WTC11 (cell line): ENCODE measurements at regions not wholly inside any gene's neighbourhood (a gene's known extent, or its start where the extent isn't known, plus 50 kb on each side); places are given as distances from the start of the nearest gene placed in this dataset.
A peak's percentile ranks its signal among the peaks of the same experiment; 100 is the strongest.

ENCODE experiments used
- ATAC-seq: fragments of 200-7000 bp; cut with Tn5 transposase; 2 replicates; pipeline ENCODE4 v1.10.0; 2021; ENCODE audit warnings: mild to moderate bottlenecking, moderate library complexity
- CTCF ChIA-PET: fragments of 300-600 bp; sonication (Branson Sonifier 250); formaldehyde crosslinking; loops from one replicate; lab custom pipeline; 2021; ENCODE audit warnings: antibody characterized with exemption; lab: Charles Lee
- POLR2A ChIA-PET: fragments of 350-600 bp; sonication (Branson Sonifier 250); formaldehyde crosslinking; loops from one replicate; lab custom pipeline; 2021; ENCODE audit warnings: antibody characterized with exemption; lab: Charles Lee
- DNase-seq: peaks from one replicate; pipeline ENCODE4 v3.0.0; 2021; ENCODE audit warnings: low spot score
- H3K27ac Mint-ChIP-seq: 2 replicates; pipeline ENCODE4 v1.8.0; 2021; ENCODE audit warnings: mixed read lengths
- H3K27me3 Mint-ChIP-seq: 2 replicates; pipeline ENCODE4 v1.8.0; 2021; ENCODE audit warnings: low read depth, mild to moderate bottlenecking, moderate library complexity, mixed read lengths
- H3K36me3 Mint-ChIP-seq: 2 replicates; pipeline ENCODE4 v1.8.0; 2021; ENCODE audit warnings: mixed read lengths
- H3K4me1 Mint-ChIP-seq: 2 replicates; pipeline ENCODE4 v1.8.0; 2022; ENCODE audit warnings: mixed read lengths
- H3K4me3 Mint-ChIP-seq: 2 replicates; pipeline ENCODE4 v1.8.0; 2021; ENCODE audit warnings: mild to moderate bottlenecking, moderate library complexity, mixed read lengths
- H3K9me3 Mint-ChIP-seq: 2 replicates; pipeline ENCODE4 v1.8.0; 2021; ENCODE audit warnings: mixed read lengths
- AR ChIP-seq: fragments of 250-450 bp; sonication (Bioruptor Pico); IDR thresholded peaks from 2 replicates; pipeline ENCODE4 v1.9.0; 2021; ENCODE audit warnings: mild to moderate bottlenecking
- GTF2I ChIP-seq: fragments of 250-450 bp; sonication (Bioruptor Pico); conservative IDR thresholded peaks from 2 replicates; pipeline ENCODE4 v1.4.0; 2021; ENCODE audit warnings: mild to moderate bottlenecking
- NFYB ChIP-seq: sonication (generic); formaldehyde crosslinking; conservative IDR thresholded peaks from 2 replicates; pipeline ENCODE4 v1.8.0; 2022; ENCODE audit warnings: low read depth, missing genetic modification reagents
- PRDM15 ChIP-seq: sonication (generic); formaldehyde crosslinking; IDR thresholded peaks from 2 replicates; pipeline ENCODE4 v1.8.0; 2022; ENCODE audit warnings: missing genetic modification reagents
- RORB ChIP-seq: fragments of 250-450 bp; sonication (Bioruptor Pico); IDR thresholded peaks from 2 replicates; pipeline ENCODE4 v1.9.0; 2021; ENCODE audit warnings: mild to moderate bottlenecking
- SP1 ChIP-seq: sonication (generic); formaldehyde crosslinking; conservative IDR thresholded peaks from 2 replicates; pipeline ENCODE4 v1.8.1; 2022; ENCODE audit warnings: missing genetic modification reagents
- ZNF396 ChIP-seq: fragments of 250-450 bp; sonication (Bioruptor Pico); IDR thresholded peaks from 2 replicates; pipeline ENCODE4 v1.8.0; 2021; ENCODE audit warnings: mild to moderate bottlenecking, moderate library complexity, borderline replicate concordance
- ZNF423 ChIP-seq: fragments of 250-450 bp; sonication (Bioruptor Pico); IDR thresholded peaks from 2 replicates; pipeline ENCODE4 v2.1.2; 2022; ENCODE audit warnings: mild to moderate bottlenecking, moderate library complexity
- TF ChIP-seq, protein P1 (sequence below): sonication (generic); formaldehyde crosslinking; IDR thresholded peaks from 2 replicates; pipeline ENCODE4 v1.8.1; 2023; ENCODE audit warnings: mild to moderate bottlenecking, missing genetic modification reagents, moderate library complexity
- TF ChIP-seq, protein P2 (sequence below): sonication (generic); formaldehyde crosslinking; IDR thresholded peaks from 2 replicates; pipeline ENCODE4 v1.8.1; 2023; ENCODE audit warnings: mild to moderate bottlenecking, missing genetic modification reagents, moderate library complexity
- TF ChIP-seq, protein P3 (sequence below): sonication (generic); formaldehyde crosslinking; IDR thresholded peaks from 2 replicates; pipeline ENCODE4 v1.8.0; 2022; ENCODE audit warnings: mild to moderate bottlenecking, missing genetic modification reagents
- TF ChIP-seq, protein P4 (sequence below): sonication (generic); formaldehyde crosslinking; IDR thresholded peaks from 2 replicates; pipeline ENCODE4 v1.8.0; 2022; ENCODE audit warnings: mild to moderate bottlenecking, missing genetic modification reagents

GRCh38 chr22:27668828-27669797, 132.4 kb downstream of the MN1 start:
- Mint-ChIP-seq H3K27ac (peak overlapping the region; percentile 90), H3K9me3 (peaks cover 11% of the 10 kb centered on the region), H3K36me3 (peaks cover 13% of the 10 kb centered on the region), H3K4me3 (no peak overlapping the region), H3K4me1 (peaks cover 51% of the 10 kb centered on the region), H3K27me3 (no peaks in the 10 kb centered on the region)
- ChIA-PET POLR2A (no interaction called here), CTCF (interaction anchor here (2.0 kb wide), 1 partner anchor 13 kb away, joined by 7 read pairs; no protein-coding TSS in a partner anchor)
- 0 out of 2 replicates have a peak, but pooled peaks have one; percentile 7 for TF ChIP-seq AR
- TF ChIP-seq RORB, result no peak
- DNase-seq, result no peak
- ATAC-seq, result no peak

- Mint-ChIP-seq H3K27ac (peak overlapping the region; percentile 90), H3K4me1 (peaks cover 56% of the 10 kb centered on the region), H3K9me3 (peaks cover 11% of the 10 kb centered on the region), H3K4me3 (no peak overlapping the region), H3K36me3 (peaks cover 13% of the 10 kb centered on the region), H3K27me3 (no peaks in the 10 kb centered on the region)
- ChIA-PET POLR2A (interaction anchor here (0.6 to 1.0 kb wide), 2 partner anchors 253 to 1337 kb away, joined by 3 read pairs; no protein-coding TSS in a partner anchor), CTCF (interaction anchor here (0.6 to 1.6 kb wide), 7 partner anchors 9 to 325 kb away, joined by 3 to 7 read pairs (median 3); no protein-coding TSS in a partner anchor)
- ATAC-seq, result no peak
- TF ChIP-seq, protein P1, sequence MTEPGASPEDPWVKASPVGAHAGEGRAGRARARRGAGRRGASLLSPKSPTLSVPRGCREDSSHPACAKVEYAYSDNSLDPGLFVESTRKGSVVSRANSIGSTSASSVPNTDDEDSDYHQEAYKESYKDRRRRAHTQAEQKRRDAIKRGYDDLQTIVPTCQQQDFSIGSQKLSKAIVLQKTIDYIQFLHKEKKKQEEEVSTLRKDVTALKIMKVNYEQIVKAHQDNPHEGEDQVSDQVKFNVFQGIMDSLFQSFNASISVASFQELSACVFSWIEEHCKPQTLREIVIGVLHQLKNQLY (CRISPR knock-in tag), result no peak
- TF ChIP-seq, protein P2, sequence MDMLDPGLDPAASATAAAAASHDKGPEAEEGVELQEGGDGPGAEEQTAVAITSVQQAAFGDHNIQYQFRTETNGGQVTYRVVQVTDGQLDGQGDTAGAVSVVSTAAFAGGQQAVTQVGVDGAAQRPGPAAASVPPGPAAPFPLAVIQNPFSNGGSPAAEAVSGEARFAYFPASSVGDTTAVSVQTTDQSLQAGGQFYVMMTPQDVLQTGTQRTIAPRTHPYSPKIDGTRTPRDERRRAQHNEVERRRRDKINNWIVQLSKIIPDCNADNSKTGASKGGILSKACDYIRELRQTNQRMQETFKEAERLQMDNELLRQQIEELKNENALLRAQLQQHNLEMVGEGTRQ (CRISPR knock-in tag), result no peak
- TF ChIP-seq, protein P3, sequence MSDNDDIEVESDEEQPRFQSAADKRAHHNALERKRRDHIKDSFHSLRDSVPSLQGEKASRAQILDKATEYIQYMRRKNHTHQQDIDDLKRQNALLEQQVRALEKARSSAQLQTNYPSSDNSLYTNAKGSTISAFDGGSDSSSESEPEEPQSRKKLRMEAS (CRISPR knock-in tag), result peak; percentile 25; the same call in 1 of the 2 replicates
- TF ChIP-seq, protein P4, sequence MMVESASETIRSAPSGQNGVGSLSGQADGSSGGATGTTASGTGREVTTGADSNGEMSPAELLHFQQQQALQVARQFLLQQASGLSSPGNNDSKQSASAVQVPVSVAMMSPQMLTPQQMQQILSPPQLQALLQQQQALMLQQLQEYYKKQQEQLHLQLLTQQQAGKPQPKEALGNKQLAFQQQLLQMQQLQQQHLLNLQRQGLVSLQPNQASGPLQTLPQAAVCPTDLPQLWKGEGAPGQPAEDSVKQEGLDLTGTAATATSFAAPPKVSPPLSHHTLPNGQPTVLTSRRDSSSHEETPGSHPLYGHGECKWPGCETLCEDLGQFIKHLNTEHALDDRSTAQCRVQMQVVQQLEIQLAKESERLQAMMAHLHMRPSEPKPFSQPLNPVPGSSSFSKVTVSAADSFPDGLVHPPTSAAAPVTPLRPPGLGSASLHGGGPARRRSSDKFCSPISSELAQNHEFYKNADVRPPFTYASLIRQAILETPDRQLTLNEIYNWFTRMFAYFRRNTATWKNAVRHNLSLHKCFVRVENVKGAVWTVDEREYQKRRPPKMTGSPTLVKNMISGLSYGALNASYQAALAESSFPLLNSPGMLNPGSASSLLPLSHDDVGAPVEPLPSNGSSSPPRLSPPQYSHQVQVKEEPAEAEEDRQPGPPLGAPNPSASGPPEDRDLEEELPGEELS, result peak; percentile 40; the same call in 1 of the 2 replicates
- 0 out of 2 replicates have a peak, but pooled peaks have one; percentile 56 for TF ChIP-seq GTF2I (CRISPR knock-in tag)
- no peak for DNase-seq
Measured at GRCh38 chr22:27669798-27670599, 131.6 kb downstream of the MN1 start.

- peak; percentile 85 for DNase-seq
- no peak for TF ChIP-seq ZNF396
- TF ChIP-seq NFYB, result no peak
- peak; percentile 29; the same call in 1 of the 2 replicates for TF ChIP-seq ZNF423 (CRISPR knock-in tag)
- peak; percentile 46 for TF ChIP-seq PRDM15 (CRISPR knock-in tag)
- 0 out of 2 replicates have a peak, but pooled peaks have one; percentile 40 for TF ChIP-seq SP1 (CRISPR knock-in tag)
- Mint-ChIP-seq H3K27me3 (no peaks in the 10 kb centered on the region), H3K9me3 (peaks cover 11% of the 10 kb centered on the region), H3K4me1 (peaks cover 57% of the 10 kb centered on the region), H3K27ac (peak overlapping the region; percentile 97), H3K36me3 (peaks cover 18% of the 10 kb centered on the region), H3K4me3 (peak overlapping the region; percentile 22; the same call in 1 of the 2 replicates)
- ChIA-PET POLR2A (interaction anchor here (0.6 to 1.0 kb wide), 3 partner anchors 130 to 1336 kb away, joined by 3 to 4 read pairs (median 3); no protein-coding TSS in a partner anchor), CTCF (interaction anchor here (0.6 to 1.6 kb wide), 11 partner anchors 8 to 1531 kb away, joined by 3 to 7 read pairs (median 3); no protein-coding TSS in a partner anchor)
- peak; percentile 64 for ATAC-seq
Measured at GRCh38 chr22:27670701-27671412, 130.7 kb downstream of the MN1 start.
